Amniotic stem cell (primary cell): ENCODE measurements at regions not wholly inside any gene's neighbourhood (a gene's known extent, or its start where the extent isn't known, plus 50 kb on each side); places are given as distances from the start of the nearest gene placed in this dataset.
A peak's percentile ranks its signal among the peaks of the same experiment; 100 is the strongest.
"Not testable (repeated sequence)": the region's sequence is repeated elsewhere in the genome, so short reads cannot be mapped to it uniquely, and the experiment has no call there.

ENCODE experiments used
- DNase-seq: peaks from one replicate; lab custom pipeline; 2025; lab: John Stamatoyannopoulos, UW

GRCh38 chr10:95137990-95138625 is 55.9 kb upstream of the ACSM6 start:
- DNase-seq = not testable (repeated sequence)

- DNase-seq = no peak
These were observed 59.5 kb upstream of the ACSM6 start for GRCh38 chr10:95134490-95134889.

DNA sequence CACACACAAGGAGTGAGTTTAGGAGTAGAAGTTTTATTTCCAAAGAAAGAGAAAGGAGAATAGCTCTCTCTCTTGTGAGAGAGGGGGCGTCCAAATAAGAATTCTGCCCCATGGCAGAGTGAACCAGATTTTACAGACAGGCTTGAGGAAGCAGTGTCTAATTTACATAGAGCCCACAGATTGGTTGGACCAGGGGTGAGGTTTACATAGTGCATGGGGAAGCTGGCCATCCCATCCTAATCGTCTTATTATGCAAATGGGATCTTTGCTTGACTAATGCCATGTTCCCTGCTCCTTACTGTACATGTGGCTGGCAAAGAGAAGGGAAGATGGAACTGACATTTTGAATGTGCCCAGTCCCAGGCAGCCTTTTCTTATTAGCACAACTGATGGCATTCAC is 60.0 kb upstream of the ACSM6 start:
- DNase-seq = no peak

GRCh38 chr10:95133016-95133752 is 60.9 kb upstream of the ACSM6 start:
- peak; percentile 41 for DNase-seq

DNA sequence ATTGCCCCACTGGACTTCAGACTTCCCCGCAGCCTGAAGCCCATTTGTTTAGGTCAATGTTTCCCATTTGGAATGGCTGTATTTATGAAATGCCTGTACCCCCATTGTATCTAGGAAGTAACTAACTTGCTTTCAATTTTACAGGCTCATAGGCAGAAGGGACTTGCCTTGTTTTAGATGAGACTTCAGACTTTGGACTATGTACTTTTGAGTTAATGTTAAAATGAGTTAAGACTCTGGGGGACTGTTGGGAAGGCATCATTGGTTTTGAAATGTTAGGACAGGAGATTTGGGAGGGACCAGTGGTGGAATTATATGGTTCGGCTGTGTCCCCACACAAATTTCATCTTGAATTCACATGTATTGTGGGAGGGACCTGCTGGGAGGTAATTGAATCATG is 61.1 kb upstream of the CYP2C8 start:
- not testable (repeated sequence) for DNase-seq

- no peak for DNase-seq
These were observed 56.3 kb upstream of the CYP2C8 start for GRCh38 chr10:95125582-95125981.

DNA sequence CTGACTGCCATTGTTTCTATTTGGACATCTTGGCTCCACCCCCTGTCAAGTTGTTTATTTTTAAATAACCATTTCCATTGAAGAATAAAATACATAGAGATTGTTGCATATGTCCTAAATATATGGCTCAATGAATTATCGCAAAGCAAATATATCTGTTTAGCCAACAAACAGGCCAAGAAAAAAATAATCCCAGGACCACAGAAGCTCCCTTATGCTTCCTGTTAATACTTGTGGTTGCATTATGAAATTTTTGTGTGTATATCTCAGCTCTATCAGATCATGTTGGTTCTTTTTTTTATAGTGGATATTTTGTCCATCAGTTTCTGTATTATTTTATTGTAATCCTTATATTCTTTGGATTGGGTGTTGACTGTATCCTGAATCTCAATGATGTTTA is 53.4 kb upstream of the CYP2C8 start:
- no peak for DNase-seq

DNA sequence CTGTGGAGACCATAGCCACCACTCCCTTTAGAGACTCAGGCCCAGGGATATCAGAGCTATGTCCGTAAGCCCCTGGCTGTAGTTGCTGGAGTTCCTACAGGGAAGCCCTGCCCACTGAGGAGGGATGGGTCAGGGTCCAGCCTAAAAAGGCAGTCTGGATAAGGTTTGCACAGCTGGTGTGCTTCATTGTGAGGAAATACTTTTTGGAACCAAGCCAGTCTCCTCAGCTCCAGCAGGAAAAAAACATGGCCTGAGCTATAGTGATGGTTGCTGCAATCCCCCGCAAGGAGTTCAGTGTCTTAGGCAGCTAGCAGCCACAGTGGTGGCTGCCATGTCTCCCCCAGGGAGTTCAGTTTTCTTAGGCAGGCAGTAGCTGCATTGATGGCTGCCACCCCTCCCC is 52.6 kb upstream of the CYP2C8 start:
- DNase-seq = no peak
